ENCODE measurements at regions not wholly inside any gene's neighbourhood (a gene's known extent, or its start where the extent isn't known, plus 50 kb on each side); places are given as distances from the start of the nearest gene placed in this dataset.

DNA sequence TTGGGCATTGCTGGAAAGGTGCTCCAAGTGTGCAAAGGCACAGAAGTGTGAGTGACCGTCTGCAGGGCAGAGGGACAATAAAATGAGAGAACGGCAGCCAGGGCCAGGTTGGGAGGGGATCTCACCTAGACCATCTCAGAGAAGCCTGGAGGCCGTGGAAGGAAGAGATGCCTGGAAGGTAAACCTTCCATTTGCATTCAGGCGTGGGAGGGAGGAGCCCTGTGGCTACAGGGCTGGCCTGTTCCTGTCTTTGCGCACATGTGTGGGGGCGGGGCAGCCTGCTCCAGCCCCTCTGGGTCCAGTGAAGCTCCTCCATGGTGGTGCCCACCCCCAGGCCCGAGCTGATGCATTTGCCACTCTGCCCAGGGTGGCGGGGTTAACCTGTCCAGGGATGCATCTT lies 473.6 kb upstream of the MGMT start:
- Histone ChIP-seq H3K27ac (no peak overlapping the region), H3K4me3 (no peak overlapping the region), H3K4me1 (no peaks in the 10 kb centered on the region), H3K27me3 (ENCODE audit: insufficient read depth in 3 of 3, low read length in 2 of 3) (no peaks in the 10 kb centered on the region), H3K36me3 (ENCODE audit: insufficient read depth in 1 of 2, low read depth in 1 of 2) (no peaks in the 10 kb centered on the region), H3K9me3 (no peaks in the 10 kb centered on the region)
- 94 to 96% (median 95%) methylated on average over 7 to 8 of the region's 8 CpGs for WGBS, 3 donors
- no peak for ATAC-seq
- no peak for DNase-seq
- TF ChIP-seq, protein P1, sequence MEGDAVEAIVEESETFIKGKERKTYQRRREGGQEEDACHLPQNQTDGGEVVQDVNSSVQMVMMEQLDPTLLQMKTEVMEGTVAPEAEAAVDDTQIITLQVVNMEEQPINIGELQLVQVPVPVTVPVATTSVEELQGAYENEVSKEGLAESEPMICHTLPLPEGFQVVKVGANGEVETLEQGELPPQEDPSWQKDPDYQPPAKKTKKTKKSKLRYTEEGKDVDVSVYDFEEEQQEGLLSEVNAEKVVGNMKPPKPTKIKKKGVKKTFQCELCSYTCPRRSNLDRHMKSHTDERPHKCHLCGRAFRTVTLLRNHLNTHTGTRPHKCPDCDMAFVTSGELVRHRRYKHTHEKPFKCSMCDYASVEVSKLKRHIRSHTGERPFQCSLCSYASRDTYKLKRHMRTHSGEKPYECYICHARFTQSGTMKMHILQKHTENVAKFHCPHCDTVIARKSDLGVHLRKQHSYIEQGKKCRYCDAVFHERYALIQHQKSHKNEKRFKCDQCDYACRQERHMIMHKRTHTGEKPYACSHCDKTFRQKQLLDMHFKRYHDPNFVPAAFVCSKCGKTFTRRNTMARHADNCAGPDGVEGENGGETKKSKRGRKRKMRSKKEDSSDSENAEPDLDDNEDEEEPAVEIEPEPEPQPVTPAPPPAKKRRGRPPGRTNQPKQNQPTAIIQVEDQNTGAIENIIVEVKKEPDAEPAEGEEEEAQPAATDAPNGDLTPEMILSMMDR (IDR thresholded peaks at IDR 0.05): no peak
- intact Hi-C loops (cut with DNase I): no loop called here

GRCh38 chr10:128993911-128994538 lies 473.0 kb upstream of the MGMT start:
- intact Hi-C loops (cut with DNase I): no loop called here
- TF ChIP-seq, protein P1 (IDR thresholded peaks at IDR 0.05): no peak
- 75 to 80% (median 78%) methylated on average over 8 of the region's 8 CpGs for WGBS, 3 donors
- H3K36me3 ChIP-seq (ENCODE audit: insufficient read depth in 1 of 2, low read depth in 1 of 2): no peaks in the 10 kb centered on the region
- H3K4me3 ChIP-seq: no peak overlapping the region
- H3K27ac ChIP-seq: no peak overlapping the region
- H3K4me1 ChIP-seq: no peaks in the 10 kb centered on the region
- ATAC-seq: no peak
- H3K9me3 ChIP-seq: no peaks in the 10 kb centered on the region
- DNase-seq: no peak
- no peaks in the 10 kb centered on the region for H3K27me3 ChIP-seq (ENCODE audit: insufficient read depth in 3 of 3, low read length in 2 of 3)

DNA sequence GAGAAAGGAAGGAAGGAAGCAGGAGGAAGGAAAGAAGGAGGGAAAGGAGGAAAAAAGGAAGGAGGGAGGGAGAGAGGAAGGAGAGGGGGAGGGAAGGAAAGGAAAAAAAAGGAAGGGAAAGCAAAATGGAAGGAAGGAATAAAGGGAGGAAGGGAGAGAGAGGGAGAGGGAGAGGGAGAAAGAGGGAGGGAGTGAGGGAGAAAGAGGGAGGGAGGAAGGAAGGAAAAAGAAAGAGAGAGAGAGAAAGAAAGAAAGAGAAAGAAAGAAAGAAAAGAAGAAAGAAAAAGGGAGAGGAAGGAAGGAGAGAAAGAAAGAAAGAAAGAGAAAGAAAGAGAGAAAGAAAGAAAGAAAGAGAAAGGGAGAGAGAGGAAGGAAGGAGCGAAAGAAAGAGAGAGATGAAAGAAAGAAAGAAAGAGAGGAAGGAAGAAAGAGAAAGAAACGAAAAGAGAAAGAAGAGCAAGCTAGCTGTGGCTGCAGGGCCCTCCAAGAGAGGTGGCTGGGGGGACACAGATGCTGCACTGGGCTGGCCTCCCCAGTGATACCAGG lies 472.4 kb upstream of the MGMT start:
- TF ChIP-seq, protein P1 (IDR thresholded peaks at IDR 0.05): no peak
- DNase-seq: no peak
- no peaks in the 10 kb centered on the region for H3K27me3 ChIP-seq (ENCODE audit: insufficient read depth in 3 of 3, low read length in 2 of 3)
- intact Hi-C loops (cut with DNase I): no loop called here
- H3K36me3 ChIP-seq (ENCODE audit: insufficient read depth in 1 of 2, low read depth in 1 of 2): no peaks in the 10 kb centered on the region
- WGBS, 3 donors: 86 to 88% (median 86%) methylated on average over 2 of the region's 2 CpGs
- no peak overlapping the region for H3K4me3 ChIP-seq
- H3K27ac ChIP-seq: no peak overlapping the region
- H3K9me3 ChIP-seq: no peaks in the 10 kb centered on the region
- no peak for ATAC-seq
- H3K4me1 ChIP-seq: no peaks in the 10 kb centered on the region

- no peak overlapping the region for H3K27ac ChIP-seq
- H3K9me3 ChIP-seq: no peaks in the 10 kb centered on the region
- DNase-seq (no peak), ATAC-seq (no peak)
- H3K36me3 ChIP-seq (ENCODE audit: insufficient read depth in 1 of 2, low read depth in 1 of 2): no peaks in the 10 kb centered on the region
- WGBS, 3 donors: 71 to 94% (median 89%) methylated on average over 2 of the region's 2 CpGs
- TF ChIP-seq, protein P1 (IDR thresholded peaks at IDR 0.05): no peak
- no peak overlapping the region for H3K4me3 ChIP-seq
- no peaks in the 10 kb centered on the region for H3K27me3 ChIP-seq (ENCODE audit: insufficient read depth in 3 of 3, low read length in 2 of 3)
- intact Hi-C loops (cut with DNase I): no loop called here
- no peaks in the 10 kb centered on the region for H3K4me1 ChIP-seq
Measured at GRCh38 chr10:128995676-128996075, 471.4 kb upstream of the MGMT start.

DNA sequence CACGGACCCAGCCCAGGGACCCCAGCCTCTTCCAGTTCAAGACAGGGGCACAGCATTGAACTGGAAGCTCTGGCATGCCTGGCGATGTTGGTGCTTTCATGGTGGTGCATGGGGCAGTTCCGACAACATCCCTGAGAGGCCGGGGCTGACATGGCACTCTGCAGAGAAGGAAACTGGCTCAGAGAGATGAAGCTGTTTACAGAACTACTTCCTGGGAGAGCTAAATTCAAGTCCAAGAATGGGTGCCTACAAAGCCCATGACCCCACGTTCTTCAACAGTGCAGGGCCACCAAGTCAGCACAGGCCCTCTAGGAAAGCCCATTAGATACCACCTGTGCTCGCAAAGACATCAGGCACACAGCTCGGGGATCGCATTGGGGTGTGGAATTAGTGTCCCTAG lies 470.9 kb upstream of the MGMT start:
- no peaks in the 10 kb centered on the region for H3K36me3 ChIP-seq (ENCODE audit: insufficient read depth in 1 of 2, low read depth in 1 of 2)
- H3K27me3 ChIP-seq (ENCODE audit: insufficient read depth in 3 of 3, low read length in 2 of 3): no peaks in the 10 kb centered on the region
- TF ChIP-seq, protein P1 (IDR thresholded peaks at IDR 0.05): no peak
- no peak overlapping the region for H3K27ac ChIP-seq
- intact Hi-C loops (cut with DNase I): no loop called here
- H3K9me3 ChIP-seq: no peaks in the 10 kb centered on the region
- DNase-seq (no peak), ATAC-seq (no peak)
- H3K4me1 ChIP-seq: no peaks in the 10 kb centered on the region
- 89 to 95% (median 94%) methylated on average over 8 of the region's 8 CpGs for WGBS, 3 donors
- no peak overlapping the region for H3K4me3 ChIP-seq
